ENCODE measurements at regions not wholly inside any gene's neighbourhood (a gene's known extent, or its start where the extent isn't known, plus 50 kb on each side); places are given as distances from the start of the nearest gene placed in this dataset.

GRCh38 chr3:31421314-31422048, 111.2 kb upstream of the STT3B start:
- no peak for DNase-seq (ENCODE audit: low read depth in 2 of 2)

GRCh38 chr3:31422237-31422636, 110.5 kb upstream of the STT3B start:
- no peak for DNase-seq (ENCODE audit: low read depth in 2 of 2)

GRCh38 chr3:31423482-31423881, 109.2 kb upstream of the STT3B start:
- no peak for DNase-seq (ENCODE audit: low read depth in 2 of 2)

GRCh38 chr3:31425401-31425800, 107.3 kb upstream of the STT3B start:
- no peak for DNase-seq (ENCODE audit: low read depth in 2 of 2)

- DNase-seq (ENCODE audit: low read depth in 2 of 2): no peak
Measured at GRCh38 chr3:31427623-31428022, 105.1 kb upstream of the STT3B start.

- no peak for DNase-seq (ENCODE audit: low read depth in 2 of 2)
Measured at GRCh38 chr3:31431321-31431720, 101.4 kb upstream of the STT3B start.

- DNase-seq (ENCODE audit: low read depth in 2 of 2): no peak
Measured at GRCh38 chr3:31432897-31433678, 99.6 kb upstream of the STT3B start.

- DNase-seq (ENCODE audit: low read depth in 2 of 2): no peak
Measured at GRCh38 chr3:31433679-31433992, 99.1 kb upstream of the STT3B start.

GRCh38 chr3:31434819-31435218, 97.9 kb upstream of the STT3B start:
- DNase-seq (ENCODE audit: low read depth in 2 of 2): no peak

- no peak for DNase-seq (ENCODE audit: low read depth in 2 of 2)
Measured at GRCh38 chr3:31436830-31437229, 95.9 kb upstream of the STT3B start.

GRCh38 chr3:31438742-31439141, 94.0 kb upstream of the STT3B start:
- DNase-seq (ENCODE audit: low read depth in 2 of 2): no peak

GRCh38 chr3:31439890-31440750, 92.6 kb upstream of the STT3B start:
- no peak for DNase-seq (ENCODE audit: low read depth in 2 of 2)

GRCh38 chr3:31440878-31441277, 91.8 kb upstream of the STT3B start:
- DNase-seq (ENCODE audit: low read depth in 2 of 2): no peak

- DNase-seq (ENCODE audit: low read depth in 2 of 2): no peak
Measured at GRCh38 chr3:31442755-31443154, 90.0 kb upstream of the STT3B start.

- no peak for DNase-seq (ENCODE audit: low read depth in 2 of 2)
Measured at GRCh38 chr3:31444220-31445142, 88.2 kb upstream of the STT3B start.

GRCh38 chr3:31445701-31446100, 87.0 kb upstream of the STT3B start:
- no peak for DNase-seq (ENCODE audit: low read depth in 2 of 2)

GRCh38 chr3:31448035-31448881, 84.5 kb upstream of the STT3B start:
- DNase-seq (ENCODE audit: low read depth in 2 of 2): no peak

- DNase-seq (ENCODE audit: low read depth in 2 of 2): no peak
Measured at GRCh38 chr3:31448882-31449243, 83.9 kb upstream of the STT3B start.

GRCh38 chr3:31449318-31449717, 83.4 kb upstream of the STT3B start:
- DNase-seq (ENCODE audit: low read depth in 2 of 2): no peak

- no peak for DNase-seq (ENCODE audit: low read depth in 2 of 2)
Measured at GRCh38 chr3:31450345-31450744, 82.4 kb upstream of the STT3B start.

Data from fibroblast of skin of left quadriceps (primary cell).